A549 (cell line): ENCODE measurements at regions not wholly inside any gene's neighbourhood (a gene's known extent, or its start where the extent isn't known, plus 50 kb on each side); places are given as distances from the start of the nearest gene placed in this dataset.

Experiments
- ATAC-seq, 2 experiments: fragments of 200-7000 bp in 1 of 2; fragments of >200 bp in 1 of 2; cut with Nextera tagmentation in 1 of 2; cut with Tn5 transposase in 1 of 2; 3 replicates each; pipeline versions ENCODE4 v1.8.0 to v1.9.1; 2018 to 2020; ENCODE audit warnings: mild to moderate bottlenecking in 1 of 2, moderate library complexity in 1 of 2
- CTCF ChIA-PET: fragments of 300-600 bp; sonication (Branson Sonifier 250); formaldehyde crosslinking; extraction: SDS; loops from one replicate; lab custom pipeline; 2021; ENCODE audit warnings: antibody characterized with exemption, inconsistent platforms; lab: Yijun Ruan, JAX
- POLR2A ChIA-PET: fragments of 350-600 bp; formaldehyde crosslinking; extraction: SDS; loops from one replicate; lab custom pipeline; 2021; ENCODE audit warnings: antibody characterized with exemption, inconsistent platforms; lab: Yijun Ruan, JAX
- DNase-seq, 2 experiments: peaks; one replicate each; pipeline versions ENCODE4 v3.0.0 to v3.0.0-alpha.2; 2011 to 2016; ENCODE audit warnings: low read depth in 1 of 2, low spot score in 1 of 2
- FAIRE-seq: peaks from 2 replicates; lab custom pipeline; 2011; peaks lifted over from hg19 to GRCh38; lab: Jason Lieb, UNC
- H3K27ac ChIP-seq, 2 experiments: fragments of >200 bp; sonication (Bioruptor Twin); formaldehyde crosslinking; 3 replicates each; pipeline ENCODE4 v1.5.1; 2016 to 2017
- H3K4me1 ChIP-seq: fragments of >200 bp; sonication (Bioruptor Twin); formaldehyde crosslinking; 3 replicates; pipeline ENCODE4 v1.6.1; 2016
- H3K4me2 ChIP-seq: fragments of >200 bp; sonication (Bioruptor Twin); formaldehyde crosslinking; 3 replicates; pipeline ENCODE4 v1.6.1; 2016
- H3K4me3 ChIP-seq: fragments of >200 bp; sonication (Bioruptor Twin); formaldehyde crosslinking; 3 replicates; pipeline ENCODE4 v1.5.1; 2016
- H3K9me3 ChIP-seq: fragments of >200 bp; sonication (Bioruptor Twin); formaldehyde crosslinking; 3 replicates; pipeline ENCODE4 v1.6.1; 2016
- ATOH8 ChIP-seq: fragments of 250-450 bp; sonication (Bioruptor Pico); IDR thresholded peaks from 2 replicates; pipeline ENCODE4 v1.5.0; 2020; ENCODE audit warnings: low read depth, mild to moderate bottlenecking, moderate library complexity
- BHLHE40 ChIP-seq: IDR thresholded peaks from 2 replicates; pipeline ENCODE4 v1.6.1; 2012; ENCODE audit warnings: low read depth, low read length, inconsistent platforms
- CBX8 ChIP-seq: fragments of 200-600 bp; sonication (generic); IDR thresholded peaks from 2 replicates; pipeline ENCODE4 v1.6.1; 2016
- CHD4 ChIP-seq: fragments of 200-600 bp; sonication (generic); IDR thresholded peaks from 2 replicates; pipeline ENCODE4 v1.6.1; 2016; ENCODE audit warnings: antibody characterized with exemption, mild to moderate bottlenecking, borderline replicate concordance
- EHF ChIP-seq: fragments of 250-450 bp; sonication (Bioruptor Pico); IDR thresholded peaks from 2 replicates; pipeline ENCODE4 v1.5.0; 2020; ENCODE audit warnings: mild to moderate bottlenecking
- EHMT2 ChIP-seq: fragments of 200-600 bp; sonication (generic); IDR thresholded peaks from 2 replicates; pipeline ENCODE4 v1.6.1; 2016; ENCODE audit warnings: antibody characterized with exemption, low read depth, mild to moderate bottlenecking, moderate library complexity
- EP300 ChIP-seq, 2 experiments: fragments of >200 bp; sonication (Bioruptor Twin); formaldehyde crosslinking; IDR thresholded peaks; 2 replicates in 1 of 2; 3 replicates in 1 of 2; pipeline ENCODE4 v1.6.1; 2016 to 2017
- FOSB ChIP-seq: fragments of 250-450 bp; sonication (Bioruptor Pico); IDR thresholded peaks from 2 replicates; pipeline ENCODE4 v1.5.0; 2020; ENCODE audit warnings: mild to moderate bottlenecking, moderate library complexity
- GATA3 ChIP-seq: IDR thresholded peaks from 2 replicates; pipeline ENCODE4 v1.6.1; 2012; ENCODE audit warnings: borderline replicate concordance
- HOXB13 ChIP-seq: fragments of 250-450 bp; sonication (Bioruptor Pico); IDR thresholded peaks from 2 replicates; pipeline ENCODE4 v1.5.0; 2020; ENCODE audit warnings: low read depth, mild to moderate bottlenecking, moderate library complexity
- HOXB5 ChIP-seq: fragments of 250-450 bp; sonication (Bioruptor Pico); IDR thresholded peaks from 2 replicates; pipeline ENCODE4 v1.5.0; 2020; ENCODE audit warnings: mild to moderate bottlenecking, moderate library complexity
- KDM5A ChIP-seq: fragments of 200-600 bp; sonication (generic); IDR thresholded peaks from 2 replicates; pipeline ENCODE4 v1.6.1; 2016; ENCODE audit warnings: antibody characterized with exemption, mild to moderate bottlenecking
- MAFK ChIP-seq: fragments of 450-650 bp; IDR thresholded peaks from 2 replicates; pipeline ENCODE4 v1.6.1; 2014; ENCODE audit not compliant: partially characterized antibody
- MAZ ChIP-seq: fragments of 150-350 bp; IDR thresholded peaks from 2 replicates; pipeline ENCODE4 v1.6.1; 2014; ENCODE audit warnings: antibody characterized with exemption, low read depth, low read length, borderline replicate concordance
- NPAS2 ChIP-seq: fragments of 250-450 bp; sonication (Bioruptor Pico); IDR thresholded peaks from 2 replicates; pipeline ENCODE4 v1.8.0; 2022; ENCODE audit warnings: mild to moderate bottlenecking, moderate library complexity, borderline replicate concordance
- PHF8 ChIP-seq: fragments of 200-600 bp; sonication (generic); IDR thresholded peaks from 2 replicates; pipeline ENCODE4 v1.6.1; 2016; ENCODE audit warnings: low read depth, mild to moderate bottlenecking, antibody characterized with exemption, moderate library complexity, borderline replicate concordance
- RARB ChIP-seq: fragments of 250-450 bp; sonication (Bioruptor Pico); IDR thresholded peaks from 2 replicates; pipeline ENCODE4 v1.8.0; 2021; ENCODE audit warnings: mild to moderate bottlenecking, moderate library complexity
- REST ChIP-seq: fragments of 200-600 bp; sonication (generic); IDR thresholded peaks from 2 replicates; pipeline ENCODE4 v1.6.1; 2016; ENCODE audit warnings: antibody characterized with exemption, mild to moderate bottlenecking, moderate library complexity
- RNF2 ChIP-seq: fragments of 200-600 bp; sonication (generic); IDR thresholded peaks from 2 replicates; pipeline ENCODE4 v1.6.1; 2016; ENCODE audit warnings: low read depth, mild to moderate bottlenecking, antibody characterized with exemption, moderate library complexity, borderline replicate concordance
- SMC3 ChIP-seq: fragments of >200 bp; sonication (Bioruptor Twin); formaldehyde crosslinking; IDR thresholded peaks from 3 replicates; pipeline ENCODE4 v1.6.1; 2018; ENCODE audit warnings: inconsistent platforms
- SREBF2 ChIP-seq: fragments of 450-650 bp; IDR thresholded peaks from 2 replicates; pipeline ENCODE4 v1.6.1; 2014; ENCODE audit warnings: mild to moderate bottlenecking, moderate library complexity
- TFCP2L1 ChIP-seq: fragments of 250-450 bp; sonication (Bioruptor Pico); IDR thresholded peaks from 2 replicates; pipeline ENCODE4 v1.5.0; 2021; ENCODE audit warnings: mild to moderate bottlenecking
- ZFP36 ChIP-seq: fragments of 450-650 bp; IDR thresholded peaks from 2 replicates; pipeline ENCODE4 v1.6.1; 2014; ENCODE audit warnings: borderline replicate concordance; ENCODE audit not compliant: partially characterized antibody
- ZSCAN20 ChIP-seq: fragments of 250-450 bp; sonication (Bioruptor Pico); IDR thresholded peaks from 2 replicates; pipeline ENCODE4 v1.8.0; 2022; ENCODE audit warnings: mild to moderate bottlenecking, moderate library complexity
- WGBS: methylation state at CpG from one replicate; pipeline ENCODE4 v1.1.6; 2017; ENCODE audit errors: missing lambda C conversion rate; 5-methylcytosine and 5-hydroxymethylcytosine counted together
- TF ChIP-seq, protein P1 (sequence below): fragments of >200 bp; sonication (Bioruptor Twin); formaldehyde crosslinking; IDR thresholded peaks from 3 replicates; pipeline ENCODE4 v1.6.1; 2016

GRCh38 chr2:167365216-167365615 is 476.9 kb downstream of the XIRP2 start:
- Histone ChIP-seq H3K9me3 (no peaks in the 10 kb centered on the region), H3K27ac (no peak overlapping the region), H3K4me3 (no peak overlapping the region), H3K4me1 (no peaks in the 10 kb centered on the region), H3K4me2 (no peak overlapping the region)
- FAIRE-seq (no peak), ATAC-seq (no peak), DNase-seq (no peak)
- WGBS: 30% methylated on average over 1 of the region's 1 CpG
- POLR2A ChIA-PET: no interaction called here
- CTCF ChIA-PET: no interaction called here
- TF ChIP-seq KDM5A: no peak
- TF ChIP-seq, protein P1, sequence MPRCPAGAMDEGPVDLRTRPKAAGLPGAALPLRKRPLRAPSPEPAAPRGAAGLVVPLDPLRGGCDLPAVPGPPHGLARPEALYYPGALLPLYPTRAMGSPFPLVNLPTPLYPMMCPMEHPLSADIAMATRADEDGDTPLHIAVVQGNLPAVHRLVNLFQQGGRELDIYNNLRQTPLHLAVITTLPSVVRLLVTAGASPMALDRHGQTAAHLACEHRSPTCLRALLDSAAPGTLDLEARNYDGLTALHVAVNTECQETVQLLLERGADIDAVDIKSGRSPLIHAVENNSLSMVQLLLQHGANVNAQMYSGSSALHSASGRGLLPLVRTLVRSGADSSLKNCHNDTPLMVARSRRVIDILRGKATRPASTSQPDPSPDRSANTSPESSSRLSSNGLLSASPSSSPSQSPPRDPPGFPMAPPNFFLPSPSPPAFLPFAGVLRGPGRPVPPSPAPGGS: no peak
- TF ChIP-seq PHF8: no peak
- TF ChIP-seq REST: no peak
- TF ChIP-seq TFCP2L1: no peak
- TF ChIP-seq HOXB13 (CRISPR knock-in tag): no peak
- TF ChIP-seq FOSB: no peak

- WGBS: 44% methylated on average over 2 of the region's 2 CpGs
- no peak overlapping the region for H3K4me3 ChIP-seq
- no peaks in the 10 kb centered on the region for H3K9me3 ChIP-seq
- no peak for FAIRE-seq
- no peak overlapping the region for H3K27ac ChIP-seq
- CTCF ChIA-PET: interaction anchor here (0.6 kb wide), 1 partner anchor 36 kb away, joined by 3 read pairs; no protein-coding TSS in a partner anchor
- H3K4me1 ChIP-seq: no peaks in the 10 kb centered on the region
- DNase-seq: no peak
- H3K4me2 ChIP-seq: no peak overlapping the region
- no peak for ATAC-seq
- POLR2A ChIA-PET: no interaction called here
- TF ChIP-seq NPAS2 (CRISPR knock-in tag) (no peak), CBX8 (no peak), SREBF2 (no peak), EHF (CRISPR knock-in tag) (no peak), BHLHE40 (no peak), ZFP36 (no peak), MAZ (no peak), EP300 (IDR thresholded peaks at IDR 0.05) (no peak), RARB (CRISPR knock-in tag) (no peak), SMC3 (no peak), RNF2 (no peak), ZSCAN20 (CRISPR knock-in tag) (no peak), GATA3 (no peak), HOXB13 (CRISPR knock-in tag) (no peak), EHMT2 (no peak), HOXB5 (CRISPR knock-in tag) (no peak), ATOH8 (CRISPR knock-in tag) (no peak), CHD4 (no peak), MAFK (no peak)
Measured at GRCh38 chr2:167361426-167361825, 473.1 kb downstream of the XIRP2 start.
